Endodermal cell (in vitro differentiated cells): ENCODE measurements at regions not wholly inside any gene's neighbourhood (a gene's known extent, or its start where the extent isn't known, plus 50 kb on each side); places are given as distances from the start of the nearest gene placed in this dataset.

Experiments used
- DNase-seq: peaks from one replicate; pipeline ENCODE4 v3.0.0-alpha.2; 2017
- H3K27ac ChIP-seq: 2 replicates; pipeline ENCODE4 v1.5.1; 2013; ENCODE audit warnings: mild to moderate bottlenecking, low read depth, low read length, moderate library complexity
- H3K27me3 ChIP-seq: 2 replicates; pipeline ENCODE4 v1.6.1; 2013; ENCODE audit warnings: mild to moderate bottlenecking, low read length, moderate library complexity; ENCODE audit not compliant: insufficient read depth, control insufficient read depth, poor library complexity, severe bottlenecking
- H3K36me3 ChIP-seq: 2 replicates; pipeline ENCODE4 v1.7.0; 2013; ENCODE audit warnings: mild to moderate bottlenecking, low read length, moderate library complexity; ENCODE audit not compliant: control insufficient read depth, insufficient read depth
- H3K4me1 ChIP-seq: one replicate; pipeline ENCODE4 v1.7.0; 2013; ENCODE audit warnings: low read length; ENCODE audit not compliant: control insufficient read depth, insufficient read depth
- H3K4me3 ChIP-seq: 2 replicates; pipeline ENCODE4 v1.5.1; 2013; ENCODE audit warnings: mild to moderate bottlenecking, low read length, moderate library complexity
- H3K9ac ChIP-seq: 2 replicates; pipeline ENCODE4 v1.6.1; 2013; ENCODE audit warnings: mild to moderate bottlenecking, low read length, moderate library complexity; ENCODE audit not compliant: poor library complexity, severe bottlenecking; ENCODE audit errors: extremely low read depth
- H3K9me3 ChIP-seq: 2 replicates; pipeline ENCODE4 v1.6.1; 2013; ENCODE audit warnings: mild to moderate bottlenecking, low read length, moderate library complexity; ENCODE audit not compliant: control insufficient read depth
- H3K27ac Mint-ChIP-seq: 2 replicates; pipeline ENCODE4 v1.8.0; 2020; ENCODE audit warnings: mixed read lengths
- H3K27me3 Mint-ChIP-seq: 2 replicates; pipeline ENCODE4 v1.8.0; 2021; ENCODE audit warnings: mild to moderate bottlenecking, mixed read lengths; ENCODE audit not compliant: insufficient read depth
- H3K36me3 Mint-ChIP-seq: 2 replicates; pipeline ENCODE4 v1.8.0; 2020; ENCODE audit warnings: low read depth, mixed read lengths
- H3K4me1 Mint-ChIP-seq: 2 replicates; pipeline ENCODE4 v1.8.0; 2020; ENCODE audit warnings: mixed read lengths
- H3K4me3 Mint-ChIP-seq: 2 replicates; pipeline ENCODE4 v1.8.0; 2020; ENCODE audit warnings: mild to moderate bottlenecking, moderate library complexity, mixed read lengths
- H3K9me3 Mint-ChIP-seq: 2 replicates; pipeline ENCODE4 v1.8.0; 2020; ENCODE audit warnings: mild to moderate bottlenecking, mixed read lengths
- WGBS, 2 experiments: methylation state at CpG; one replicate each; pipeline versions ENCODE4 v1.1.5 to v1.1.7; 2013; ENCODE audit warnings: missing lambda C conversion rate in 2 of 2, mixed read lengths in 1 of 2; ENCODE audit not compliant: insufficient coverage in 1 of 2, insufficient read length in 1 of 2; 5-methylcytosine and 5-hydroxymethylcytosine counted together
- TF ChIP-seq, protein P1 (sequence below): fragments of 200-600 bp; sonication (generic); conservative IDR thresholded peaks from 2 replicates; pipeline ENCODE4 v1.5.0; 2021; ENCODE audit warnings: antibody characterized with exemption, mild to moderate bottlenecking

DNA sequence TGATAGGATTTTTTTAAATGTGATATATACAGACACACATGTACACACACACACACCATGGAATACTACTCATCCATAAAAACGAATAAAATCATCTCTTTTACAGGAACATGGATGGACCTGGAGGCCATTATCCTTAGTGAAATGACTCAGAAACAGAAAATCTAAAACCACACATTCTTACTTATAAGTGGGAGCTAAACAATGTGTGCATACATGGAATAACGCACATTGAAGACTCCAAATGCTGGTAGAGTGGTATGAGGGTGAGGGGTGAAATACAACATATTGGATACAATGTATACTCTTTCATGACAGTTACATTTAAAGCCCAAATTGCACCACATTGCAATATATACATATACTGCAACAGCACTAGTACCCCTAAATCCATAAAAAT is 120.2 kb upstream of the ADGRL3 start:
- peaks cover 4% of the 10 kb centered on the region for H3K9me3 Mint-ChIP-seq
- no peaks in the 10 kb centered on the region for H3K36me3 Mint-ChIP-seq
- no peak overlapping the region for H3K4me3 ChIP-seq
- TF ChIP-seq, protein P1, sequence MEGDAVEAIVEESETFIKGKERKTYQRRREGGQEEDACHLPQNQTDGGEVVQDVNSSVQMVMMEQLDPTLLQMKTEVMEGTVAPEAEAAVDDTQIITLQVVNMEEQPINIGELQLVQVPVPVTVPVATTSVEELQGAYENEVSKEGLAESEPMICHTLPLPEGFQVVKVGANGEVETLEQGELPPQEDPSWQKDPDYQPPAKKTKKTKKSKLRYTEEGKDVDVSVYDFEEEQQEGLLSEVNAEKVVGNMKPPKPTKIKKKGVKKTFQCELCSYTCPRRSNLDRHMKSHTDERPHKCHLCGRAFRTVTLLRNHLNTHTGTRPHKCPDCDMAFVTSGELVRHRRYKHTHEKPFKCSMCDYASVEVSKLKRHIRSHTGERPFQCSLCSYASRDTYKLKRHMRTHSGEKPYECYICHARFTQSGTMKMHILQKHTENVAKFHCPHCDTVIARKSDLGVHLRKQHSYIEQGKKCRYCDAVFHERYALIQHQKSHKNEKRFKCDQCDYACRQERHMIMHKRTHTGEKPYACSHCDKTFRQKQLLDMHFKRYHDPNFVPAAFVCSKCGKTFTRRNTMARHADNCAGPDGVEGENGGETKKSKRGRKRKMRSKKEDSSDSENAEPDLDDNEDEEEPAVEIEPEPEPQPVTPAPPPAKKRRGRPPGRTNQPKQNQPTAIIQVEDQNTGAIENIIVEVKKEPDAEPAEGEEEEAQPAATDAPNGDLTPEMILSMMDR = no peak
- H3K27me3 ChIP-seq = no peaks in the 10 kb centered on the region
- H3K4me1 Mint-ChIP-seq = peaks cover 4% of the 10 kb centered on the region
- no peaks in the 10 kb centered on the region for H3K36me3 ChIP-seq
- DNase-seq = no peak
- H3K27ac ChIP-seq = no peak overlapping the region
- no peak overlapping the region for H3K27ac Mint-ChIP-seq
- no peak overlapping the region for H3K9ac ChIP-seq
- H3K4me3 Mint-ChIP-seq = no peak overlapping the region
- no peaks in the 10 kb centered on the region for H3K4me1 ChIP-seq
- peaks cover 5% of the 10 kb centered on the region for H3K9me3 ChIP-seq
- 95% methylated on average over 2 of the region's 2 CpGs; no CpG with 5 or more reads in 1 of the 2 experiments for WGBS, 2 experiments
- no peaks in the 10 kb centered on the region for H3K27me3 Mint-ChIP-seq

DNA sequence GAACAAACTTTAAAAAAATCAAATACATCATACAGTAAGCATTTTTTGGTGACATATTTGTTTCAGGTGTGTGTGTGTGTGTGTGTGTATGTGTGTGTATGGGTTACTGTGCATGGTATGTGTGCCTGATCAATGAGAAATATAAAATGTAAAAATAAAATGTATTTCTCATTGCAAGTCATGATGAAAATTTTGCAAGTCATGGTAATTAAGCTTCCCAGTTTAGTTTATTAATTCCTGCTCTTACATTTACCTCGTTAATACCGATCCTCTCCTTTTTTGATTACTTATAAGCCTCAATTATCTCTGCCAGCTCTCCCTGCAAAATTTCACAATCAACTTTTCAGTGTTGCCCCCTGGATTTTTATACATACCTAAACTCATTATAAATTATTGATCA is 114.6 kb upstream of the ADGRL3 start:
- Histone ChIP-seq H3K36me3 (no peaks in the 10 kb centered on the region), H3K27me3 (no peaks in the 10 kb centered on the region), H3K27ac (no peak overlapping the region), H3K9ac (no peak overlapping the region), H3K9me3 (no peaks in the 10 kb centered on the region), H3K4me1 (no peaks in the 10 kb centered on the region), H3K4me3 (no peak overlapping the region)
- Mint-ChIP-seq H3K4me1 (peaks cover 9% of the 10 kb centered on the region), H3K36me3 (no peaks in the 10 kb centered on the region), H3K4me3 (no peak overlapping the region), H3K27me3 (no peaks in the 10 kb centered on the region), H3K9me3 (no peaks in the 10 kb centered on the region), H3K27ac (no peak overlapping the region)
- DNase-seq = no peak
- WGBS, 2 experiments = 97 to 100% methylated on average over 1 to 2 of the region's 2 CpGs
- TF ChIP-seq, protein P1 = no peak

DNA sequence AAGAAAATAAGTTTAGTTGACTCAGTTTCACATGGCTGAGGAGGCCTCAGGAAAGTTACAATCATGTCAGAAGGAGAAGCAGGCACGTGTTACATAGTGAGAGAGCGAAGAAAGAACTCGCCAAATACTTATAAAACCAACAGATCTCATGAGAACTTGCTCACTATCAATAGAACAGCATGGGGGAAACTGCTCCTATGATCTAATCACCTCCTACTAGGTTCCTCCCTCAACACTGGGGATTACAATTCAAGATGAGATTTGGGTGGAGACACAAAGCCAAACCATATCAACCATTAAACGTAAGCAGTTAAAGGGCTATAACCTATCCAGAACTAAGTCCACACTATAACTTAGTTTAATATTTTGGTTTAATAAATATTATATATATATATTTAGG is 113.8 kb upstream of the ADGRL3 start:
- no peak overlapping the region for H3K4me3 ChIP-seq
- no peaks in the 10 kb centered on the region for H3K4me1 ChIP-seq
- H3K36me3 ChIP-seq = no peaks in the 10 kb centered on the region
- Mint-ChIP-seq H3K27ac (no peak overlapping the region), H3K4me1 (peaks cover 9% of the 10 kb centered on the region), H3K27me3 (no peaks in the 10 kb centered on the region), H3K4me3 (no peak overlapping the region), H3K9me3 (no peaks in the 10 kb centered on the region), H3K36me3 (no peaks in the 10 kb centered on the region)
- H3K9ac ChIP-seq = no peak overlapping the region
- 61% methylated on average over 4 of the region's 4 CpGs; no CpG with 5 or more reads in 1 of the 2 experiments for WGBS, 2 experiments
- H3K9me3 ChIP-seq = no peaks in the 10 kb centered on the region
- no peak overlapping the region for H3K27ac ChIP-seq
- no peak for DNase-seq
- H3K27me3 ChIP-seq = no peaks in the 10 kb centered on the region
- TF ChIP-seq, protein P1 = no peak
